MM.1S (cell line): ENCODE measurements at regions not wholly inside any gene's neighbourhood (a gene's known extent, or its start where the extent isn't known, plus 50 kb on each side); places are given as distances from the start of the nearest gene placed in this dataset.

Source experiments
- CTCF ChIP-seq: fragments of 300-600 bp; sonication (generic); IDR thresholded peaks from 2 replicates; pipeline ENCODE4 v1.5.1; 2016; ENCODE audit warnings: antibody characterized with exemption, low read length, mixed read lengths
- EZH2 ChIP-seq: fragments of 300-600 bp; sonication (generic); optimal IDR thresholded peaks from 2 replicates; pipeline ENCODE3; 2017; ENCODE audit warnings: low read depth, mild to moderate bottlenecking, antibody characterized with exemption, low read length, mixed read lengths
- EZH2phosphoT487 ChIP-seq: fragments of 300-600 bp; sonication (generic); IDR thresholded peaks from 2 replicates; pipeline ENCODE4 v1.6.1; 2018; ENCODE audit warnings: antibody characterized with exemption, low read length

GRCh38 chr10:78863906-78864239 is 204.9 kb upstream of the ZMIZ1 start:
- TF ChIP-seq CTCF, result no peak
- no peak for TF ChIP-seq EZH2
- TF ChIP-seq EZH2phosphoT487, result no peak
